ENCODE measurements at regions not wholly inside any gene's neighbourhood (a gene's known extent, or its start where the extent isn't known, plus 50 kb on each side); places are given as distances from the start of the nearest gene placed in this dataset.
A peak's percentile ranks its signal among the peaks of the same experiment; 100 is the strongest.

- DNase-seq: no peak
- Histone ChIP-seq H3K27ac (peak overlapping the region; percentile 41 to 63), H3K9me3 (no peaks in the 10 kb centered on the region), H3K36me3 (no peaks in the 10 kb centered on the region), H3K27me3 (no peaks in the 10 kb centered on the region), H3K4me1 (no peaks in the 10 kb centered on the region), H3K4me3 (no peak overlapping the region)
- intact Hi-C loops (cut with DNase I; ENCODE audit: low total_unique reads): no loop called here
- TF ChIP-seq CTCF (IDR thresholded peaks at IDR 0.05) (no peak), POLR2A (IDR thresholded peaks at IDR 0.05) (no peak)
Observed at GRCh38 chr12:131370791-131371347, 340.0 kb upstream of the SFSWAP start.

DNA sequence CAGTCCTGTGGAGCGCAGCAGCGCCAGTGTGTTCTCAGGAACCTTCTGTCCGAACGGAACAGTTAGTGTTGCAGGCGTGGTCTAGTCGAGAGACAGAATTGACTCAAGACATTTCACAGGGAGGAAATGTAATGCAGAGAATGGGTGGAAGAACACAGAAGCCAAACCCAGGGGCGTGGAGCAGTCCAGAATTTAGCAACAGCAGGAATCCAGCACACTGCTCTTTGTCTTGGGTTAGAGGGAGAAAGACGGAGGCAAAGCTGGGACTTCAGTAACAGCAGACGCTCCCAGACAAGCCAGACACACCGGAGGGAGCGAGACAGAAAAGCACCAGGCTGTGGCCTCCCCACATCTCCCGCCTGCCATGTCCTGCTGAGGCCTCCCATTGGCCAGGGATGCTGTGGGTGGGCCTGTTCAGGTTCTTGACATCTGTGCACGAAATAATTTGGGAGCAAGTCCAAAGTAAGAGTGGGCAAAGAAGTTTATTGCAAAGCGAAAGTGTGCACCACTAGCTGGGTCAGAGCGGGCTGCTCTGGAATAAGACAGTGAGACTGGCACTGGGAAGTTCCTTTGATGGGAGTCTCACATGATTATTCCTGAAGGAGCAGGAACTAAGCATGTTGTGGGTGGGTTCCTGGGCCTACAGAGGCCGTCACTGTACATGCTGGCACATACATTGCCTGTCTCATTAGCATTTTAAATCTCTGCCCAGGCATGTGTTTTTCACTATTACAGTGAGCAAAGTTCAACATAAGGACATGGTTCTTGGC, 339.3 kb upstream of the SFSWAP start:
- TF ChIP-seq POLR2A (IDR thresholded peaks at IDR 0.05): no peak
- no peak for TF ChIP-seq CTCF (IDR thresholded peaks at IDR 0.05)
- H3K4me1 ChIP-seq: no peaks in the 10 kb centered on the region
- peak in 1 of 2 donors; percentile 19 for DNase-seq
- no peaks in the 10 kb centered on the region for H3K36me3 ChIP-seq
- intact Hi-C loops (cut with DNase I; ENCODE audit: low total_unique reads): no loop called here
- no peaks in the 10 kb centered on the region for H3K27me3 ChIP-seq
- H3K9me3 ChIP-seq: no peaks in the 10 kb centered on the region
- no peak overlapping the region for H3K4me3 ChIP-seq
- H3K27ac ChIP-seq: peak overlapping the region; percentile 4 to 63

DNA sequence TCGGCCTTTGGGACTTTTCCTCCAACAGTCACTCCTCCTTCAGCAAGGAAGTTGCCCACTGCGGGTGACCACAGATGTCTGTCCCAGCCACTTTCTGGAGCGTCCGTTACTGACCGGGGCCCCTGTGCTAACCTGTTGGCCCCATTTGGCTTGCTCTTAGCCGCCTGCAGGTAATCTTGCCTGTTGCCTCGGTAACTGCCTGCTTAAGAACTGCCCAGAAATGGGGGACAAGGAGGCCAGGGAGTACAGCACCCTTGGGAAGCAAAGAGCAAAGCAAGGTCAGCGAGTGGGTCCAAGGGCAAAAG, 338.8 kb upstream of the SFSWAP start:
- Histone ChIP-seq H3K9me3 (no peaks in the 10 kb centered on the region), H3K27ac (peak overlapping the region in 1 of 2 donors; percentile 63), H3K36me3 (no peaks in the 10 kb centered on the region), H3K27me3 (no peaks in the 10 kb centered on the region), H3K4me1 (no peaks in the 10 kb centered on the region), H3K4me3 (no peak overlapping the region)
- no peak for DNase-seq
- no peak for TF ChIP-seq POLR2A (IDR thresholded peaks at IDR 0.05)
- no peak for TF ChIP-seq CTCF (IDR thresholded peaks at IDR 0.05)
- intact Hi-C loops (cut with DNase I; ENCODE audit: low total_unique reads): no loop called here

GRCh38 chr12:131372706-131373195, 338.1 kb upstream of the SFSWAP start:
- Histone ChIP-seq H3K27ac (no peak overlapping the region), H3K4me3 (no peak overlapping the region), H3K27me3 (no peaks in the 10 kb centered on the region), H3K36me3 (no peaks in the 10 kb centered on the region), H3K4me1 (no peaks in the 10 kb centered on the region), H3K9me3 (no peaks in the 10 kb centered on the region)
- DNase-seq: no peak
- intact Hi-C loops (cut with DNase I; ENCODE audit: low total_unique reads): no loop called here
- TF ChIP-seq POLR2A (IDR thresholded peaks at IDR 0.05): no peak
- no peak for TF ChIP-seq CTCF (IDR thresholded peaks at IDR 0.05)

DNA sequence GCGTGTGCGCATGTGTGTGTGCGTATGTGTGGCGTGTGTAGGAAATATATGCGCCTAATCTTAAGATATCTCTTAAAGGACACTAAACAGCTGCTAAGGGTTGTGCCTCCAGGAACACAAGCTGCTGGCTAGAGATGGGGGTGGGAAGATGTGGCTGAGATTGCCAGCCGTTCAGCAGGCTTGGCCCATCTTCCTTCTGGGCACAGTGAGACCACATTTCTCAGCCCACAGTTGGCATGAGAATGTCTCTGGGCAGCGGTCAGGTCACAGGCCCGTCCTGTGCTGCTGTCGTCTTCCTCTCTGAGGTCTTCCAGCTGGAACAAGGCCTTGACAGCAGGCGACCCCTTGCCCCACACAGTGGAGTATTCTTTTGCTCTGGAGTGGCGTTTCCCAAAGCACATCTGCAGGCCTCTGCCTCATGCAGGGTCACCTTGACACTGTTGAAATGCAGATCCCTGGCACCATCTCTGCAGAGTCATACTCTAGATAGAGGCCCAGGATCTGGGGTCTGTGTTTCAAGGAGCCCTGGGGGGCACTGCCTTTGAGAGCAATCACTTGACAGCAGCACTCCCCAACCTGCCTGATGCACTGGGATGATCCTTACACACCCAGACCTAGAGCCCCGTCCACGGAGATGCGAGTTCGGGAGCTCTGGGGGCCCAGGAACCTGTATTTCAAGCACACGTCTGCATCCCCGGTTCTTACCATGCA, 335.5 kb upstream of the SFSWAP start:
- H3K9me3 ChIP-seq: no peaks in the 10 kb centered on the region
- TF ChIP-seq CTCF (IDR thresholded peaks at IDR 0.05) (no peak), POLR2A (IDR thresholded peaks at IDR 0.05) (no peak)
- no peak overlapping the region for H3K4me3 ChIP-seq
- no peaks in the 10 kb centered on the region for H3K4me1 ChIP-seq
- H3K27me3 ChIP-seq: no peaks in the 10 kb centered on the region
- no peak for DNase-seq
- intact Hi-C loops (cut with DNase I; ENCODE audit: low total_unique reads): no loop called here
- H3K27ac ChIP-seq: no peak overlapping the region
- no peaks in the 10 kb centered on the region for H3K36me3 ChIP-seq

Data from uterus (tissue), 3 donors.